T-cell (primary cell): ENCODE measurements at regions not wholly inside any gene's neighbourhood (a gene's known extent, or its start where the extent isn't known, plus 50 kb on each side); places are given as distances from the start of the nearest gene placed in this dataset.
"Not testable (repeated sequence)": the region's sequence is repeated elsewhere in the genome, so short reads cannot be mapped to it uniquely, and the experiment has no call there.

ENCODE experiments used
- ATAC-seq, 4 experiments: fragments of 200-7000 bp in 3 of 4; fragments of 150-1000 bp in 1 of 4; cut with Tn5 transposase; replicated peaks in 1 of 4; 1 replicate in 3 of 4; 2 replicates in 1 of 4; pipeline ENCODE4 v1.10.0; 2021; ENCODE audit warnings: moderate library complexity in 3 of 4, mild to moderate bottlenecking in 2 of 4, moderate number of reproducible peaks in 1 of 4
- CTCF ChIA-PET, 2 donors: fragments of 300-600 bp; sonication (Branson Sonifier 250); formaldehyde crosslinking; loops; one replicate each; lab custom pipeline; 2022; ENCODE audit warnings: antibody characterized with exemption in 2 of 2; lab: Charles Lee
- POLR2A ChIA-PET, 2 donors: fragments of 300-600 bp; sonication (Branson Sonifier 250); formaldehyde crosslinking; loops; one replicate each; lab custom pipeline; 2022; ENCODE audit warnings: antibody characterized with exemption in 2 of 2; lab: Charles Lee
- DNase-seq, 35 experiments: peaks; one replicate each; pipeline versions ENCODE4 v3.0.0 to v3.0.0-alpha.2; 2013 to 2023
- H3K27ac ChIP-seq: one replicate; pipeline ENCODE4 v1.5.1; 2013; ENCODE audit warnings: low read length
- H3K27me3 ChIP-seq, 2 experiments: replicated peaks in 1 of 2; 1 replicate in 1 of 2; 2 replicates in 1 of 2; pipeline versions ENCODE4 v1.6.1 to v1.7.0; 2013; ENCODE audit warnings: low read length in 1 of 2, mixed read lengths in 1 of 2; ENCODE audit not compliant: control insufficient read depth in 2 of 2, insufficient read depth in 2 of 2; ENCODE audit errors: extremely low read depth in 1 of 2
- H3K36me3 ChIP-seq, 2 donors: 1 replicate in 1 of 2; 2 replicates in 1 of 2; pipeline versions ENCODE4 v1.6.1 to v1.7.0; 2013; ENCODE audit warnings: low read length in 1 of 2; ENCODE audit not compliant: control insufficient read depth in 2 of 2, insufficient read depth in 1 of 2; ENCODE audit errors: extremely low read depth in 1 of 2
- H3K4me1 ChIP-seq, 2 experiments: 1 replicate in 1 of 2; 2 replicates in 1 of 2; pipeline versions ENCODE4 v1.6.1 to v1.7.0; 2013; ENCODE audit warnings: low read length in 2 of 2, mixed read lengths in 1 of 2; ENCODE audit not compliant: insufficient read depth in 2 of 2, control insufficient read depth in 1 of 2; ENCODE audit errors: extremely low read depth in 1 of 2
- H3K4me3 ChIP-seq, 2 donors: 1 replicate in 1 of 2; 2 replicates in 1 of 2; pipeline versions ENCODE4 v1.5.1 to v1.7.0; 2013; ENCODE audit warnings: mild to moderate bottlenecking in 2 of 2, low read length in 1 of 2, moderate library complexity in 1 of 2; ENCODE audit not compliant: control insufficient read depth in 1 of 2; ENCODE audit errors: extremely low read depth in 1 of 2
- H3K9me3 ChIP-seq: 2 replicates; pipeline ENCODE4 v1.7.0; 2013
- H3K27ac Mint-ChIP-seq, 2 donors: one replicate each; pipeline ENCODE4 v1.8.0; 2020 to 2021; ENCODE audit warnings: mild to moderate bottlenecking in 2 of 2, mixed read lengths in 2 of 2
- H3K27me3 Mint-ChIP-seq, 2 donors: one replicate each; pipeline ENCODE4 v1.8.0; 2021 to 2022; ENCODE audit warnings: mixed read lengths in 2 of 2
- H3K36me3 Mint-ChIP-seq: one replicate; pipeline ENCODE4 v1.8.0; 2021; ENCODE audit warnings: mixed read lengths
- H3K4me1 Mint-ChIP-seq, 3 donors: one replicate each; pipeline ENCODE4 v1.8.0; 2020 to 2022; ENCODE audit warnings: mixed read lengths in 3 of 3, mild to moderate bottlenecking in 1 of 3
- H3K4me3 Mint-ChIP-seq, 3 donors: one replicate each; pipeline ENCODE4 v1.8.0; 2020 to 2022; ENCODE audit warnings: mild to moderate bottlenecking in 3 of 3, mixed read lengths in 3 of 3, moderate library complexity in 3 of 3
- H3K9me3 Mint-ChIP-seq, 3 donors: one replicate each; pipeline ENCODE4 v1.8.0; 2020 to 2022; ENCODE audit warnings: mixed read lengths in 3 of 3
- WGBS: methylation state at CpG from one replicate; pipeline ENCODE4 v1.1.5; 2013; ENCODE audit warnings: missing lambda C conversion rate; ENCODE audit not compliant: insufficient coverage; 5-methylcytosine and 5-hydroxymethylcytosine counted together

DNA sequence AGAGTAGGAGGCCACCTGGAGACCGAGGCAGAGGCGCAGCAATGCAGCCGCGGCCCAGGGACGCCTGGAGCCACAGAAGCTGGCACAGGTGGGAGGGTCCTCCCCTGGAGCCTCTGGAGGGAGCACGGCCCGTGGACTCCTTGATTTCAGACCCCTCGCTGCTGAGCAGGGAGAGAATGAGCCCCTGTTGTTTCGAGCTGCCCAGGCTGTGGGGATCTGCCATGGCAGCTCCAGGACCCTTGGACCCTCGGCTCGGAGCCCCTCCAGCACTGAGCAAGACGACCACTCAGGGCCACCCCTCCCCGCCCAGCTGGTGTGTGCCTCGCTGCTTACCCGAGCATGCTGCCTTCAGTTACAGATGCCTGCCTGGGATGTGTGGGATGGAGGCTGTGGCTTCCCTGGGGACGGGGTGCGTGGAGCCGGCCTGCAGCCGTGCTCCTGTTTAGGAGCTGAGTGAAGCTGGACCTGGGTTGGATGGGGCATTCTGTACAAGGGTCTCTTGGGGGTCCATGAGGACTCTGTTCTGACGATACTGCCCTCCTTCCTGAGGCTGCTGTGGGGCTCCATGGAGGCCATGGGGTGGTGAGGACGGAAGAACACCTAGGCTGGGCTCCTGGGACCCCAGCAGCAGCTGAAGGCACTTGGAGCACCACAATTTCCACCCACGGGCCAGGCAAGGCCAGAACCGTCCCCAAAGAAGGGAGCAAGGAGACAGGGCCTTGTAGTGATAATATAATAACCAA, 115.1 kb upstream of the LPCAT1 start:
- Mint-ChIP-seq H3K4me3 (no peak overlapping the region), H3K9me3 (no peaks in the 10 kb centered on the region), H3K36me3 (no peaks in the 10 kb centered on the region), H3K27me3 (peaks cover 10 to 22% of the 10 kb centered on the region in 2 donors), H3K27ac (no peak overlapping the region), H3K4me1 (peaks cover 11 to 22% (median 22%) of the 10 kb centered on the region in 3 donors)
- no peak overlapping the region for H3K27ac ChIP-seq
- no peaks in the 10 kb centered on the region for H3K9me3 ChIP-seq
- H3K27me3 ChIP-seq: peaks cover 3 to 19% of the 10 kb centered on the region in 2 experiments
- H3K4me3 ChIP-seq: no peak overlapping the region
- WGBS: 93% methylated on average over 17 of the region's 23 CpGs
- peaks cover 0 to 17% of the 10 kb centered on the region in 2 experiments for H3K4me1 ChIP-seq
- no peaks in the 10 kb centered on the region for H3K36me3 ChIP-seq
- DNase-seq (peak in 1 of 35 experiments; percentile 21), ATAC-seq (no peak)
- POLR2A ChIA-PET: no interaction called here
- CTCF ChIA-PET: no interaction called here

DNA sequence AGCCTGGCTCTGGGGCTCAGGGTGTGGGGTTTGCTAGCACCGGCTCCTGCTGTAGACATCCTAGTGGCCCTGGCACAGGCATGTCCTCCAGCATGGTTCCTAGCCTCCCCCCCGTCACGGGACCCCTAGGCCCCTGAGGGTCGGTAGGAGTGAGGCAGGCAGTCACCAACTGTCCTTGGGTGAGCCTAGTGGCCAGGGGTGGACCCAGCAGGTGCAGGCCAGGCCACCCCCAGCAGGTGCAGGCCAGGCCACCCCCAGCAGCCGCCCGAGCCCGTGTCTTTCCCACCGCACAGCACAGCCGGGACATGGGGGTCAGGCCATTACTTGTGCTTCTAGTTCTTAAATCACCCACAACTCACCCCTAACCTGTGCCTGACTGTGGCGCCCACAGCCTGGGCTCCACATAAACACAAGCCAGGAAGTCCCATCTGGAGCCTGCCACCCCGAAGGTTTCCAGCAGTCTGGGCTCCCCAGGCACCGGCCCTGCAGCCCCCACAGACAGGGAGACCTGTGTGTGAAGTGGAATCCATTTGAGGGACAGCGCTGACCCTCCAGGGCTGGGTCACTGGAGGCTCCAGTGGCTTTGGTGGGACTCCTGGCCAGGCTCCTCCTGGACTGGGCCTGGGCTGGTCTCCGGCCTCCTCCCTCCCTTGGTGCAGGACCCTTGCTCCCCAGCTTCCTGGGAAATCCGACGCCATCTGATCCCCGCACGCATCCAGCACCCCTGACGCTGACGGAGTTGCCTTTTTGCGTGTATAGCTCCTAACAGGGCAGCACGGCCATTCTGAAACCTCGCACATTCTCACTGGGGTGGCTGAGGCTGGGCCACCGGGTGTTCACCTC, 114.1 kb upstream of the LPCAT1 start:
- Mint-ChIP-seq H3K9me3 (no peaks in the 10 kb centered on the region), H3K4me3 (no peak overlapping the region), H3K27me3 (peaks cover 5 to 13% of the 10 kb centered on the region in 2 donors), H3K36me3 (no peaks in the 10 kb centered on the region), H3K4me1 (peaks cover 15 to 27% (median 23%) of the 10 kb centered on the region in 3 donors), H3K27ac (no peak overlapping the region)
- Histone ChIP-seq H3K4me1 (peaks cover 0 to 19% of the 10 kb centered on the region in 2 experiments), H3K9me3 (no peaks in the 10 kb centered on the region), H3K4me3 (no peak overlapping the region), H3K27ac (no peak overlapping the region), H3K36me3 (no peaks in the 10 kb centered on the region), H3K27me3 (peaks cover 0 to 9% of the 10 kb centered on the region in 2 experiments)
- WGBS: 95% methylated on average over 18 of the region's 24 CpGs
- DNase-seq (peak in 1 of 35 experiments; percentile 23), ATAC-seq (no peak)
- ChIA-PET CTCF (no interaction called here), POLR2A (no interaction called here)

DNA sequence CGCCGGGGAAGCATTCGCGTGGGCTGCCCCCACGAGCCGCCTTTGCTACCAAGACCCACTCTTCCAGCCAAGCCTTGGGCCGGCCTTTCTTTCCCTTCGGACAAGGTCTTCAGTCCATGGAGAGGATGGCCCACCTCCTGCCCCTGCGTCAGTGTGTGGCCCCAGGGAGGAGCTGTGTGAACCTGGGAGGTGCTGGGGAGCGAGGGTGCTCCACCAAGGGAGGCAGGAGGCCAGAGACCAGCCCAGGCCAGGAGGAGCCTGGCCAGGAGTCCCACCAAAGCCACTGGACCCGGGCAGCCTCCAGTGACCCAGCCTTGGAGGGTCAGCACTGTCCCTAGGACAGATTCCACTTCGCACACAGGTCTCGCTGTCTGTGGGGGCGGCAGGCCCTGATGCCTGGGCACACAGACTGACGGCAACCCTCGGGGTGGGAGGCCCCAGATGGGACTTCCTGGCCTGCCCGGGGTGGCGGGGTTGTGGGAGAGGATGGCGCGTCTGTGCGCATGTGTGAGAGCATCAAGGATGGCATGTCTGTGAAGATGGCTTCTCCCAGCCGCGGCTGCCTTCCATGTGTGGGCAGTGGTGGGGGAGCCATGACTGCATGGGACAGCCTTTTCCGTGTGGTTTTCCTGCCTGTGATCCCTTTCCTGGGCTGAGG, 113.3 kb upstream of the LPCAT1 start:
- 86% methylated on average over 24 of the region's 24 CpGs for WGBS
- Histone ChIP-seq H3K27ac (no peak overlapping the region), H3K9me3 (no peaks in the 10 kb centered on the region), H3K36me3 (no peaks in the 10 kb centered on the region), H3K27me3 (peaks cover 0 to 2% of the 10 kb centered on the region in 2 experiments), H3K4me3 (no peak overlapping the region), H3K4me1 (peaks cover 0 to 19% of the 10 kb centered on the region in 2 experiments)
- DNase-seq: peak in 1 of 35 experiments; percentile 22
- ATAC-seq: no peak
- ChIA-PET POLR2A (no interaction called here), CTCF (no interaction called here)
- H3K36me3 Mint-ChIP-seq: no peaks in the 10 kb centered on the region
- H3K4me3 Mint-ChIP-seq: no peak overlapping the region
- peaks cover 5 to 10% of the 10 kb centered on the region in 2 donors for H3K27me3 Mint-ChIP-seq
- H3K27ac Mint-ChIP-seq: no peak overlapping the region
- H3K9me3 Mint-ChIP-seq: no peaks in the 10 kb centered on the region
- peaks cover 22 to 34% (median 31%) of the 10 kb centered on the region in 3 donors for H3K4me1 Mint-ChIP-seq

DNA sequence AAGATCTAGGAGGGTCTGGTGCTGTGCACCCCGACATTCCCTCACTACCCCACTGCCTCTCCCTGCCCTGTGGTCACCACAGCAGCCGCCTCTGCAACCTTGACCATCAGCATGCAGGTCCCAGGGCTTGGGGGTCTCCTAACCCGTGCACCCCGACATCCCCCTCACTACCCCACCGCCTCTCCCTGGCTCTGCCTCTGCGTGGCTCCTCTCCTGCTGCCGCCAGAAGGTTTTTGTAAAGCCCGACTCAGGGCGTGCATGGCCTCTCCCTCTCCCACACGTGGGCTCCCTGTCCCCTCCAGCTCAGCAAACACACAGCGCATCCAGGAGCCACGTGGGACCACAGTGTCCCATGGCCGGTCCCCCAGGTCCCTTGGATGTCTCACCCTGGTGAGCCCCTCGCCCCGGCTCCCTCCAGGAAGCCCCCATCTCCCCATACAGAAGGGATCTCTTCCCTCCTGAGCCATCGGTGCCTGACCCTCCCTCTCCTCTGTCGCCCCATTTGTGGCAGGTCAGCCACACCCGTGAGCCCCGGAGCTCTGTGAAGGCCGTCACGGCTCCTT, 112.5 kb upstream of the LPCAT1 start:
- DNase-seq, H3K27me3 Mint-ChIP-seq, H3K36me3 ChIP-seq, POLR2A ChIA-PET, H3K4me3 ChIP-seq, H3K9me3 Mint-ChIP-seq, CTCF ChIA-PET, H3K27ac Mint-ChIP-seq, H3K27me3 ChIP-seq, ATAC-seq, H3K9me3 ChIP-seq, H3K36me3 Mint-ChIP-seq, H3K27ac ChIP-seq: not testable (repeated sequence)
- H3K4me1 ChIP-seq: peaks cover 0 to 15% of the 10 kb centered on the region in 2 experiments
- Mint-ChIP-seq H3K4me1 (peaks cover 20 to 34% (median 32%) of the 10 kb centered on the region in 3 donors), H3K4me3 (peak overlapping the region in 1 of 3 donors; percentile 31)
- WGBS: 90% methylated on average over 15 of the region's 21 CpGs

DNA sequence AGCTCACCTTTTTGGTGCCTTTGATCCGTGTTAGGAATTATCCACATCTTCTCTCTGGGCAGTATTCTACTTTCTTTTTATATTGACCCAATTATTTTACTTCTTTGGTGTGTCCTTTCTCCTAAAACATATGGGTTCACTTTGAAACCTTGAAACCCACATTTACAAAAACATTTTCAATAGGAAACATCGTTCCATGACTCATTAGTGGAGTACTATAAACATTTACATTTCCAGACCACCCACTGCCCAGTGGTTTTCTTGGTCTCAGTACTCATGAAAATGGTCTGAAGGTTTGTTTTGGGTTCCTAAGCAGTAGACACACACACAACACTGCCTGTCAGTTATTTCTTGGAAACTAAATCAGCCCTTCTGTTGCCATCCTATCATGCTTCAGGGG, 111.7 kb upstream of the LPCAT1 start:
- CTCF ChIA-PET: not testable (repeated sequence)
- no CpG with 5 or more reads among the region's 2 CpGs for WGBS

DNA sequence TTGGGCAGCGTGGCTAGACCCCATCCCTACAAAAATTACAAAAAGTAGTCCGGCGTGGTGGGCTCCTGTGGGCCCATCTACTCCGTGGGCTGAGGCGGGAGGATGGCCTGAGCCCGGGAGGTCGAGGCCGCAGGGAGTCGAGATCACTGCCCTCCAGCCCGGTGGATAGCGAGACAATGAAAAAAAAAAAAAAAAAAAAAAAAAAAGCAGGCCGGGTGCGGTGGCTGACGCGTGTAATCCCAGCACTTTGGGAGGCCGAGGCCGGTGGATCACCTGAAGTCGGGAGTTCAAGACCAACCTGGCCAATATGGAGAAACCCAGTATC, 110.5 kb upstream of the LPCAT1 start:
- ATAC-seq (no peak), DNase-seq (no peak)
- peaks cover 0 to 3% of the 10 kb centered on the region in 2 donors for H3K27me3 Mint-ChIP-seq
- WGBS: no CpG with 5 or more reads among the region's 18 CpGs
- H3K27ac Mint-ChIP-seq: peak overlapping the region; percentile 92 to 95
- H3K36me3 Mint-ChIP-seq: peaks cover 8% of the 10 kb centered on the region
- H3K9me3 Mint-ChIP-seq: no peaks in the 10 kb centered on the region
- Histone ChIP-seq H3K36me3 (no peaks in the 10 kb centered on the region), H3K9me3 (no peaks in the 10 kb centered on the region), H3K4me3 (peak overlapping the region; percentile 70 to 77), H3K4me1 (peaks cover 0 to 14% of the 10 kb centered on the region in 2 experiments), H3K27me3 (no peaks in the 10 kb centered on the region), H3K27ac (peak overlapping the region; percentile 70)
- peak overlapping the region; percentile 92 to 93 (median 92) for H3K4me3 Mint-ChIP-seq
- ChIA-PET POLR2A (no interaction called here), CTCF (interaction anchor here in 1 of 2 donors (0.7 kb wide), 1 partner anchor 28 kb away, joined by 3 read pairs; no protein-coding TSS in a partner anchor)
- H3K4me1 Mint-ChIP-seq: peaks cover 32 to 44% (median 37%) of the 10 kb centered on the region in 3 donors

More for the DNA sequence above, 111.7 kb upstream of the LPCAT1 start:
- H3K9me3 ChIP-seq, H3K4me3 ChIP-seq, ATAC-seq, H3K9me3 Mint-ChIP-seq, POLR2A ChIA-PET, H3K27me3 ChIP-seq, DNase-seq, H3K36me3 Mint-ChIP-seq, H3K36me3 ChIP-seq, H3K27me3 Mint-ChIP-seq, H3K27ac ChIP-seq: not testable (repeated sequence)
- H3K4me1 Mint-ChIP-seq: peaks cover 26 to 39% (median 37%) of the 10 kb centered on the region in 3 donors
- peaks cover 0 to 14% of the 10 kb centered on the region in 2 experiments for H3K4me1 ChIP-seq
- H3K4me3 Mint-ChIP-seq: peak overlapping the region; percentile 63 to 93 (median 70)
- peak overlapping the region in 1 of 2 donors; percentile 53 for H3K27ac Mint-ChIP-seq
